ENCODE measurements at regions not wholly inside any gene's neighbourhood (a gene's known extent, or its start where the extent isn't known, plus 50 kb on each side); places are given as distances from the start of the nearest gene placed in this dataset.

- DNase-seq (ENCODE audit: low read depth in 3 of 3) = no peak
Observed at GRCh38 chr5:57804007-57804444, 321.4 kb upstream of the ACTBL2 start.

DNA sequence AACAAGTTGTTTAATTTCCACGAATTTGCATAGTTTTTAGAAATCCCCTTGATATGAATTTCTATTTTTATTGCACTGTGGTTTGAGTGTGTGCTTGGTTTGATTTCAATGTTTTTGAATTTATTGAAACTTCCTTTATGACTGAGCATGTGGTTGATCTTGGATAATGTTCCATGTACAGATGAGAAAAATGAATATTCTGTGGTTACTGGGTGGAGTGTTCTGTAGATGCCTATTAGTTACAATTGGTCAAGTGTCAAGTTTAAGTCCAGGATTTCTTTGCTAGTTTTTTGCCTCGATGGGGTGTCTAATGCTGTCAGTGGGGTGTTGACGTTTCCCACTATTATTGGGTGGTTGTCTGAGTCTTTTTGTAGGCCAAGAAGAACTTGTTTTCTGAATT lies 319.5 kb upstream of the ACTBL2 start:
- DNase-seq (ENCODE audit: low read depth in 3 of 3) = no peak

DNA sequence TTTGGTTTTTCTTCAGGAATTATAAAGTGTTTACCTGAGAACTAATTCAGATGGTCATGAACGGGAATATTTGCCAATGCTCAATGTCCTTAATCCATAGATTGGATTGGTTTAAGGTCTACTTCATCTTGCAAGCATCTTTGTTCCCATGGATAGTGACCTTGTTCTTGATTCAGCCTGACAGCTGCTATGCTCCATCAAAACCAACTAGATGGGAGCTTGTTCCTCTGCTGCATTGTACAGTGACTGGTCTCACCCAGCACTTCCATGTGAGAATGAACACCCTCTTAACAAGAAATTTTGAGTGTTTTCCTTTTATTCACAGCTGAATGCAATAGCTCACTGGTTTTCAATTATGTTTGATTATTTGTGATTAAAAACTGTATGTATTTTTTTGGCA lies 312.6 kb upstream of the ACTBL2 start:
- no peak for DNase-seq (ENCODE audit: low read depth in 3 of 3)

DNA sequence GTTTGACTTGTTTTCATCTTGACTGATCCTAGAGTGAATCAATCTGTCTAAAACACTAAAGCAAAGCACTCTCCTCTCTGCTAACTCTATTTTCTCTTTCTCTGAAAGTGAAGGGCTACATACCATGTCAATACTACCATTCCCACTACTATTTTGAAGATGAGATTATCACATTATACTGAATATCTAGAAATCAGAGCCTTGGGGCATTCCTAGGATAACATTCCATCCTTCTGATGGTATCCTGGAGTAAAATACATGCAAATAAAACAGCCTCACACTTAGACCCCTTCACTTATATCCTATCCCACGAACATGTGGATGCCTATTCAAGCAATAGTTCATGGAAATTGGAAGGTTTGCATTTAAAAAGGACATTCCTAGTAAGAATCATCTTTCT lies 309.3 kb upstream of the ACTBL2 start:
- no peak for DNase-seq (ENCODE audit: low read depth in 3 of 3)

DNA sequence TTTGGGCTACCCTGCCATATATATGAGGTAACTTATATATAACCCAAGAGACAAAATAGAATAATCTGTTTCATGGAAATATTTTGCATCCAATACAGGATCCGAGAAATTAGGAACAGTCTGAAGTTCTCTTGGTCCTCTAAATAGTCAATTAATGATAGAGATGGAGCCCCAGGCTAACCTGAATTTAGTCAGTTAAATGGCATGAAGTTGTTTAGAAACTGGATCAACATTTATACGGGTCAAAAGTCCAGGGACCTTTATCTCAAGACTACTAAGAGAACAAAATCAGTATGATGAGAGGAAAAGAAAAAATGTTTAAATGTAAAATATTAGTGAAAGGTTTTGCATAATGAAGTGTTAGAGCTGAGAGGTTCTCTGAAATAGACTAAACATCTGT lies 303.3 kb upstream of the ACTBL2 start:
- no peak for DNase-seq (ENCODE audit: low read depth in 3 of 3)

DNA sequence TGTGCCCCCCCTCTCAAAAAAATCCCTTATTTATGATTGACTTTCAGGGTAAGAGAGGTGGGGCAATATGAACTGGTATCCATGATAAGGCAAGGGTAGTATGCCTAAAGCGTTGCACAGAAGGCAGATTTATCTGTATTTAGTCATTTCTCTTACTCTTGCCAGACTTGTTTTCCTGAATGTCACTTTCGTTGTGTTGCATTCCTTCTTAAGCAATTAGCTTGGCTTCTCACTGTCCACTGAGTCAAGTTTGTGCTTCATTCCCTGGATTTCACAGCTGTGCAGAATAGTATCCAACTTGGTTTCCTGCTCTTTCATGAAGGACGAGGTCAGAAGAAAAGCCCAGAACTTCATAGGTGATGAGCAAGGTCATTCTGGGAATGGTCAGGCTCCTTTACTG lies 301.5 kb upstream of the ACTBL2 start:
- no peak for DNase-seq (ENCODE audit: low read depth in 3 of 3)

DNA sequence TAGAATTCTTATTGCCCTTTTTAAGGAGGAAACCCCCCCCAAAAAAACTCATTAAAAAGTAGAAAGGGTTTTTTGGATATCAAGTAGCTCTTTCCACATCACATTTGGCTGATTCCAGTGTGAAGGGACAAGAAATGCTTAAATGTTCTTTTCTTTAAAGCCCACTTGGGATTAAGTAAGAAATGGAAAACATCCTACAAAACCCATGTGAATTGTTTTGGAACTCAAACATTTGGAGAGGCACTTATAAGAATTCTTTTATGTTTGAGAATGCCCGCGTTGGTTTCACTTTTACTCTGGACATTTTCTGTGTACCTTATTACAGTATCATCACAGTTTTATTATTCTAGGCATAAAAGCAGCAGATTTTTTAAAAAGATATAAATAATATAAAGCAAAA lies 301.1 kb upstream of the ACTBL2 start:
- DNase-seq (ENCODE audit: low read depth in 3 of 3) = no peak

DNA sequence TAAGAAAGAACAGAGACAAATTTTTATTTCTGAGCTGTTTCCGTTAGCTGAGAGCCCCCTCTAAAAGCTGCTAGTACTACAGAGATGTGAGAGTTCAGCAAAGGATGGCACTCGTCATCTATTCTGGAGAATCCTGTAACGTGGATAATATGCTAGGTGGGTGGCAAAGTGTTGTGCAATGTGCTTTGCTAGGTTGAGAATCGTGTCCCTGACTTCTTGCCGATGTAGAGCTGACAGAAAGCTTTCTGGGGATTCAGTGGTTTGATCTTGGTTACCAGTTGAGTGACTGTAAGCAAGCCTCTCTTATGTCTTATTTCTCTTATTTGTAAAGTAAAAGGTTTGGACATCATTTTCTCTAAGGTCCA lies 298.3 kb upstream of the ACTBL2 start:
- no peak for DNase-seq (ENCODE audit: low read depth in 3 of 3)

GRCh38 chr5:57780306-57780960 lies 297.8 kb upstream of the ACTBL2 start:
- no peak for DNase-seq (ENCODE audit: low read depth in 3 of 3)

GRCh38 chr5:57779383-57780223 lies 297.0 kb upstream of the ACTBL2 start:
- DNase-seq (ENCODE audit: low read depth in 3 of 3) = no peak

DNA sequence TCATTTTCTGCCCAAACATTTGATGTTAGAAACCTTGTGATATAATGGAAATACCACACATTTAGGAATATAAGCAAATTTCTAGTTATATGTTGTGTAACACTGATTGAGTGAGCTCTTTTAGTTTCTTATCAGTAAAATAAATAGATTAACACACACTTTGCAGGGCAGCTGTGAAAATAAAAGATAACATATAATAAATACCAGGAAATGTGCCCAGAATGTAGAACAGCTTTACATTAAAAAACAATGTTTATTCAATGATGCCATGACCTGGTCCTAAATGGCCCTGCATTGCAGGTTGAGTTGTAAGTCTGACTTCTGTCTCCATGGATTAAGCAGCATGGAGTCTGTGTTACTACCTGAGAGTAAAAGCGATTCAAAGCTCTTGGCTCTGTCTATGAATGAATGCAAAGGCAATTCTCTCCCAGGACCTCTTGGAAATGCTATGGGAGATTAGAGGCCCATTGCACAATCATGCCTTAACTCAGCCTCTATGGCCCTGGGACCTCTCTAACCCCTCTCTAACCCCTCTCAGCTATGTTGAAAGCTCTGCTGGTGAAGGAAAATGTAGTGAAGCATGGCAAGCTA lies 296.0 kb upstream of the ACTBL2 start:
- no peak for DNase-seq (ENCODE audit: low read depth in 3 of 3)

- no peak for DNase-seq (ENCODE audit: low read depth in 3 of 3)
Observed at GRCh38 chr5:57777174-57777581, 294.6 kb upstream of the ACTBL2 start.

DNA sequence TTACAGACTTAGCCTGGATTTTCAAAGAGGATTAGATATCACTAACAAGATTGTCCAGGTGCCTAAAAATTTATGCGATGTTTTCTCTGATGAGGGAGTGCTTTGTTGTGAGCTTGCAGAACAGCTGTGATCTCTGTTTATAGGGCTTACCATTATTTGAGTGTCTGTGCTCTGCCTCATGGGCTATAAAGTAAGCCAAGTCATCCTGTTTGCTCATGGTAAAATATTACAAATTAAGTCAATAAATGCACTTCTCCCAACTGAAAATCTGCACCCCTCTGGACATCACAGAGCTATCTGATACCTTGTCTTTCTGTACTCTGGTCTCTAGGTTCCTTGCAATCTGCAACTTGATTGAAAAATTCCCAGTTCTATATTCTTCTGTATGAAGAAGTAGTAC lies 293.4 kb upstream of the ACTBL2 start:
- no peak for DNase-seq (ENCODE audit: low read depth in 3 of 3)

DNA sequence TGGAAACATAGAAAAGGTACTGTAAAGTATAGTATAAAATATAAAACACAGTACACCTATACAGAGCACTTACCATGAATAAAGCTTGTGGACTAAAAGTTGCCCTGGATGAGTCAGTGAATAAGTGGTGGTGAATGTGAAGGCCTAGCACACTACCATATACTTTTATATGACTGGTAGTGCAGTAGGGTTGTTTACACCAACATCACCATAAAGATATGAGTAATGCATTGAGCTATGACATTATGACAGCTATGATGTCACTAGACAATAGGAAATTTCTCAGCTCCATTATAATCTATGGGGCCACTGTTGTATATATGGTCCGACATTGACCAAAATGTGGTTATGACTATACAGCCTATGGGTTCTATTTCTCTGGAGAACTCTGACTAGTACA lies 291.8 kb upstream of the ACTBL2 start:
- DNase-seq (ENCODE audit: low read depth in 3 of 3) = no peak

GRCh38 chr5:57772512-57772911 lies 289.9 kb upstream of the ACTBL2 start:
- no peak for DNase-seq (ENCODE audit: low read depth in 3 of 3)

DNA sequence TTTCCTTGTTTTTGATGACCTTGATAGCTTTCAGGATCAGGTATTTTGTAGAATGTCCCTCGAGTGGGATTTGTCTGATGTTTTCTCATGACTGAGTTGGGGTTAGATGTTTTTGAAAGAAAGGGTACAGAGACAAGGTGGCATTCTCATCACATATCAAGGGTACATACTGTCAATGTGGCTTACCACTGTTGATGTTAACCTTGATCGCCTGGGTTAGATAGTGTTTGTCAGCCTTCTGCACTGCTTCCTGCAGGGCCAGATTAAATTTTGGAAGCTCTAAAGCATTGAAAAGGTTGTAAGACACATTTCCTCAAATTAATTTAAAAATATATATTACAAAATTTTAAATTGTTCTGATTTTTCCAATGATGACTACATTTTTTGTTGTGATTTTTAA lies 287.4 kb upstream of the ACTBL2 start:
- DNase-seq (ENCODE audit: low read depth in 3 of 3) = no peak

- no peak for DNase-seq (ENCODE audit: low read depth in 3 of 3)
Observed at GRCh38 chr5:57768745-57769144, 286.1 kb upstream of the ACTBL2 start.

- DNase-seq (ENCODE audit: low read depth in 3 of 3) = no peak
Observed at GRCh38 chr5:57764479-57765089, 282.0 kb upstream of the ACTBL2 start.

DNA sequence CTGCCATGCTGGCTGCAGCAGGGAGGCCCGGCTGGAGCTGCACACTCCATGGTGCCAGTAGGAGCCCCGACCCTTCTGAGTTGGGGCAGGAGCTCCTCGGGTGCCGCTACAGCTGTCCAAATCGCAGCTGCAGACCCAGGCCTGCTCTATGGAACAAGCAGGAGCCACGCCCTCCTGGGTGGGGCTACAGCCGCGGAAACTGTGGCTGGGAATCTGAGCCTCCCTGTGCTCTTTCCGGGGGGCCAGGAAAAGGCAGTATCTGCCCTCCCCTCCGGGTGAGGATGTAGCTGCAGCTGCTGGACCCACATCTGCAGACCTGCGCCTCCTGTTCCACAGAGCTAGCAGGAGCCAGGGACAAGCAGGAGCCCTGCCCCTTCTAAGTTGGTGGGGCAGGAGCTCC lies 278.9 kb upstream of the ACTBL2 start:
- DNase-seq (ENCODE audit: low read depth in 3 of 3) = no peak

DNA sequence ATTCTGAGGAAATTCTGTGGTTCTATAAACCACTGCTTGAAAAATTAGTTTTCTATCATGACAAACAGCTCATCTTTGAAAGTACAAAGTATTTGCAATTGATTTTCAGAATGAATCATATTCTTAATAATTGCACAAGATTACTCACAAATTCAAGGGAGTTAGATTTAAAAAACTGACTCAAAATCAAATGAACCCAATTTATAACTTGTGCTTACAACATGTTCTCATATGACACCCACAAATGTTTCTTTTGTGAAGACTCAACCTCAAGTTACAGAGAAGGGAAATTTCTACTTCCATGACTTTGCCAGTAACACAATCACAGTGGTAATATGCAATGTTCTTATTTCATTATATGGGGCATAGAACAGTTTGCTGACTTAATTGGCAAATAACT lies 272.0 kb upstream of the ACTBL2 start:
- DNase-seq (ENCODE audit: low read depth in 3 of 3) = no peak

DNA sequence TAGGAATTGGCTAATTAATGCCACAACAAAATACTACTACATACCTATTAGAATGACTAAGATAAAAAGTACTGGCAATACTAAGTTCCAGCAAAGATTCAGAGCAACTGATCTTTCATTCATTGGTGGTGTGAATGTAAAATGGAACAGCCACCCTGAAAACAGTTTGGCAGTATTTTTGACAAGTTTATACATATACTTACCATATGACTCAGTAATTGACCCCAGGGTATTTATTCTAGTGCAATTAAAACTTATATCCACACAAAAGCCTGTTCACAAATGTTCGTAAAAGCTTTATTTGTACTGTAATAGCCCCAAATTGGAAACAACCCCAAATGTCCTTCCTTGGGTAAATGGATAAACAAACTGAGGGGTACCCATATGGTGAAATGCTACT lies 270.8 kb upstream of the ACTBL2 start:
- DNase-seq (ENCODE audit: low read depth in 3 of 3) = no peak

GRCh38 chr5:57751710-57752109 lies 269.1 kb upstream of the ACTBL2 start:
- DNase-seq (ENCODE audit: low read depth in 3 of 3) = no peak

DNA sequence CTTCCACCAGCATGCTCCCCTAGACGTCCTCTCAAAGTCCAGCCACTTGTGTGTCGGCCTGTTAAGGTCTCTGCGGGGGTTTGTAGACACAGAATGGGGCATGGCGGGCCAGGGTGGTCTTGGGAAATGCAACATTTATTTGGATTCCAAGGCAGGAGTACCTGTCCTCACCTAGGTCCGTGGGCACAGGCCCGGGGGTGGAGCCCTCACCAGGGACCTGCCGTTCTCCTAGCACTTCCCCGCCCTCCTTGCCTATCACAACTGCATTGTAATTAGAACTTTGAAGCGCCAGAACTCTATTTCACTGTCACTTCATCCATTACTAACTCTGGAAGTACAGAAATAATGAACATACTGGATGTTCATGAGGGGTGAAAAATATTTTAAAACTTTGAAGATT lies 268.3 kb upstream of the ACTBL2 start:
- no peak for DNase-seq (ENCODE audit: low read depth in 3 of 3)
